ENCODE measurements at regions not wholly inside any gene's neighbourhood (a gene's known extent, or its start where the extent isn't known, plus 50 kb on each side); places are given as distances from the start of the nearest gene placed in this dataset.
"Not testable (repeated sequence)": the region's sequence is repeated elsewhere in the genome, so short reads cannot be mapped to it uniquely, and the experiment has no call there.

GRCh38 chr9:22508354-22508753 is 61.7 kb downstream of the DMRTA1 start:
- H3K27me3 Mint-ChIP-seq (ENCODE audit: low read depth); H3K9me3 Mint-ChIP-seq; H3K4me1 Mint-ChIP-seq (ENCODE audit: low read depth); H3K4me3 Mint-ChIP-seq; DNase-seq (ENCODE audit: low spot score); H3K36me3 Mint-ChIP-seq (ENCODE audit: low read depth); H3K27ac Mint-ChIP-seq: not testable (repeated sequence)

DNA sequence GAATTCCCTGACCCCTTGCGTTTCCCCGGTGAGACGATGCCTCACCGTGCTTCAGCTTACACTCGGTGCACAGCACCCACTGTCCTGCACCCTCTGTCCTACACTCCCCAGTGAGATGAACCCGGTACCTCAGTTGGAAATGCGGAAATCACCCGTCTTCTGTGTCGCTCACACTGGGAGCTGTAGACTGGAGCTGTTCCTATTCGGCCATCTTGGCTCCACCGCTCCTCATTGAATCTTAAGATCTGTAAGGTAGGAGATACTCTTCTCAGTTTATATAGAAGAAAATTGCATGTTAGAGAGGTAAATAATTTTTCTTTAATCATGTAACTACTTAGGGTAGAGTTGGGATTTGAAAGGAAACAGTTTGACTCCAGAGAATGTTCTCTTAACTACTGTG is 62.2 kb downstream of the DMRTA1 start:
- Mint-ChIP-seq H3K27ac (no peak overlapping the region), H3K4me3 (no peak overlapping the region), H3K9me3 (peaks cover 7% of the 10 kb centered on the region), H3K4me1 (ENCODE audit: low read depth) (no peaks in the 10 kb centered on the region), H3K36me3 (ENCODE audit: low read depth) (no peaks in the 10 kb centered on the region), H3K27me3 (ENCODE audit: low read depth) (no peaks in the 10 kb centered on the region)
- no peak for DNase-seq (ENCODE audit: low spot score)

GRCh38 chr9:22512495-22512894 is 65.9 kb downstream of the DMRTA1 start:
- DNase-seq (ENCODE audit: low spot score) = no peak
- Mint-ChIP-seq H3K4me3 (no peak overlapping the region), H3K4me1 (ENCODE audit: low read depth) (no peaks in the 10 kb centered on the region), H3K9me3 (peaks cover 7% of the 10 kb centered on the region), H3K27ac (no peak overlapping the region), H3K36me3 (ENCODE audit: low read depth) (no peaks in the 10 kb centered on the region), H3K27me3 (ENCODE audit: low read depth) (no peaks in the 10 kb centered on the region)

DNA sequence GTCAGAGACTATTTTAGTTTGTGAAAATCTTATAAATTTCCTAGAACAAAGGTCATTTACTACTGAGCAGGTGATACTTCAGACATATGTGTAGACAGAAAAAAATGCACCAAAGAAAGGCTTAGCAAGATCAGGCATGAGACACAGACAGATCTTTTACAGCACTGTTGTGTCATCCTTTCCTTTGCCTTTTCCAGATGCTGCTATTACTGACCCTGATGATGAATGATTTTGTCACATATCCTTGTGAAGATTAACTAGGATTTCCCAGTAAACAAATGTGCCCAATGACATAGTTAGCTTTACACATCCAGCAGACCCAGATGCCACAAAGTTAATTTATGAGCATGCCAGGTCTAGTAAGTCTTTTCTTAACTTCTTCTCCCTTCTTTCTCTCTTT is 68.2 kb downstream of the DMRTA1 start:
- H3K4me3 Mint-ChIP-seq = no peak overlapping the region
- no peak overlapping the region for H3K27ac Mint-ChIP-seq
- H3K36me3 Mint-ChIP-seq (ENCODE audit: low read depth) = no peaks in the 10 kb centered on the region
- DNase-seq (ENCODE audit: low spot score) = no peak
- no peaks in the 10 kb centered on the region for H3K27me3 Mint-ChIP-seq (ENCODE audit: low read depth)
- no peaks in the 10 kb centered on the region for H3K9me3 Mint-ChIP-seq
- H3K4me1 Mint-ChIP-seq (ENCODE audit: low read depth) = no peaks in the 10 kb centered on the region

DNA sequence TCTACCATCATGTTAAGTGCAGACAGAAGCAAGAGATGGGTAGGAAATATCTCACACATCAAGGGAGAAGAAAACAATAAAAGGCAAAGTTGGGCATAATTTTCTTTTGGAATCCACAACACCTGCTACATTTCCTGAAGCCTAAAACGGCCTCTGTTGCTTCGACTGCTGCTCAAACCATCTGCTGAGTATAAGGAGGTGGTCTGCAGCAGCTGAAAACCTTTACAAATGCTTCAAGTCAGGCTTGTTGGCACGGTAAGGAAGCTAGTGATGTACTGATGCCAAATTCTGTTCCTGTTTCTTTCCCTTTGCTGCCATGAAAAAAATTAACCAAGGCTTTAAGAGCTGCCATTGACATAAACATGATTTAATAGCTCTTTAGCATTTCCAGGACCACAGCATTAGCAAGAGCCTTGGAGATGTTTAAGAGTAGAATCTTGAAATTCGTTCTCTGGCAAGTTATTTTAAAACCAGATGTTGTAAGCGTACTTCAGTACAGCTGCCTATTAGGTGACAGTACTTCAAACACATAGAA is 75.6 kb downstream of the DMRTA1 start:
- no peak for DNase-seq (ENCODE audit: low spot score)
- H3K9me3 Mint-ChIP-seq = no peaks in the 10 kb centered on the region
- no peak overlapping the region for H3K4me3 Mint-ChIP-seq
- H3K27ac Mint-ChIP-seq = no peak overlapping the region
- H3K27me3 Mint-ChIP-seq (ENCODE audit: low read depth) = no peaks in the 10 kb centered on the region
- H3K4me1 Mint-ChIP-seq (ENCODE audit: low read depth) = no peaks in the 10 kb centered on the region
- H3K36me3 Mint-ChIP-seq (ENCODE audit: low read depth) = no peaks in the 10 kb centered on the region

- Mint-ChIP-seq H3K9me3 (no peaks in the 10 kb centered on the region), H3K36me3 (ENCODE audit: low read depth) (no peaks in the 10 kb centered on the region), H3K4me3 (no peak overlapping the region), H3K4me1 (ENCODE audit: low read depth) (no peaks in the 10 kb centered on the region), H3K27me3 (ENCODE audit: low read depth) (no peaks in the 10 kb centered on the region), H3K27ac (no peak overlapping the region)
- no peak for DNase-seq (ENCODE audit: low spot score)
These were observed 81.9 kb downstream of the DMRTA1 start for GRCh38 chr9:22528485-22528884.

- H3K27me3 Mint-ChIP-seq (ENCODE audit: low read depth) = no peaks in the 10 kb centered on the region
- no peak overlapping the region for H3K27ac Mint-ChIP-seq
- H3K4me3 Mint-ChIP-seq = no peak overlapping the region
- no peaks in the 10 kb centered on the region for H3K4me1 Mint-ChIP-seq (ENCODE audit: low read depth)
- no peaks in the 10 kb centered on the region for H3K9me3 Mint-ChIP-seq
- no peaks in the 10 kb centered on the region for H3K36me3 Mint-ChIP-seq (ENCODE audit: low read depth)
- no peak for DNase-seq (ENCODE audit: low spot score)
These were observed 83.0 kb downstream of the DMRTA1 start for GRCh38 chr9:22529426-22530199.

DNA sequence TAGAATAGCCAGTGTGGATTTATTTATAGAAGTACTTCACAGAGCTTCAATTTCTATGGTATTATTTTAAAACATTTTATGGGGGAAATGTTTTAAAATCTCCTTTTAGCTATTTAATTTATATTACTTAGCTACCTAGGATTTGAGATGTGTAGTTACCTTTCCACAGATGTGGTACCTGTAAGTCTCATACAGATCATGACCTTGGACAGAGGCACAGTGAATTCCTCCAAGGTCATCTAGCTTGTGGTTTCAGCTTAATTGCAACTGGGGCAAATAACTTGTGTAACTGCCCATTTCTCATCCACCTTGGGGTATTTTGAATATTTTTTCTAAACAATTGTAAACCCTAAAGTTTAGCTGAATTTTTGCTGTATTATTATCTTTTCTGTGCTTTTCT is 89.2 kb downstream of the DMRTA1 start:
- Mint-ChIP-seq H3K9me3 (peaks cover 3% of the 10 kb centered on the region), H3K36me3 (ENCODE audit: low read depth) (no peaks in the 10 kb centered on the region)
- no peak for DNase-seq (ENCODE audit: low spot score)

DNA sequence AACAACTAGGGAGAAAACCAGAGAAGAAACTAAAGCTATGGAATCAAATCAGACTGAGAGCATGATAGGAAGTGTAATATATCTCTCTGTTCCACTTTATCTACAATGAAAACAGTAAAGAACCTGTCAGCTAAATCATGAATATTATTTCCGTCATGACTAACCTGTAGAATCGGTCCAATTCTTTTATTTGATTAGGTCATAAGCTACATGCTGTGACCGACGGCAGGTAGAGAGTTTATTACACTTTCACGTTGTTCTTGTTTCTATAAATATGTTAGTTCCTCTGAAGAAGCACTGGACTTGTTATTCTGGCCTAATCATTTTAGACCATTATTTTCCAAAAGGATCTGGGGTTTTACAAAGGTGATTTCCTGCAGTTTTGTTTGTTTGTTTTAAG is 91.1 kb downstream of the DMRTA1 start:
- DNase-seq (ENCODE audit: low spot score) = no peak
- Mint-ChIP-seq H3K27ac (no peak overlapping the region), H3K4me1 (ENCODE audit: low read depth) (no peaks in the 10 kb centered on the region), H3K9me3 (peaks cover 3% of the 10 kb centered on the region), H3K27me3 (ENCODE audit: low read depth) (no peaks in the 10 kb centered on the region), H3K36me3 (ENCODE audit: low read depth) (no peaks in the 10 kb centered on the region), H3K4me3 (no peak overlapping the region)

More for the DNA sequence above, 89.2 kb downstream of the DMRTA1 start:
- Mint-ChIP-seq H3K27ac (no peak overlapping the region), H3K27me3 (ENCODE audit: low read depth) (no peaks in the 10 kb centered on the region), H3K4me3 (no peak overlapping the region), H3K4me1 (ENCODE audit: low read depth) (no peaks in the 10 kb centered on the region)

GRCh38 chr9:22548625-22549024 is 102.0 kb downstream of the DMRTA1 start:
- no peaks in the 10 kb centered on the region for H3K9me3 Mint-ChIP-seq

GRCh38 chr9:22574740-22575139 is 128.1 kb downstream of the DMRTA1 start:
- Mint-ChIP-seq H3K9me3 (peaks cover 45% of the 10 kb centered on the region), H3K36me3 (ENCODE audit: low read depth) (no peaks in the 10 kb centered on the region), H3K27ac (no peak overlapping the region), H3K4me3 (no peak overlapping the region), H3K4me1 (ENCODE audit: low read depth) (no peaks in the 10 kb centered on the region), H3K27me3 (ENCODE audit: low read depth) (no peaks in the 10 kb centered on the region)
- no peak for DNase-seq (ENCODE audit: low spot score)

More at GRCh38 chr9:22548625-22549024, 102.0 kb downstream of the DMRTA1 start:
- no peak overlapping the region for H3K27ac Mint-ChIP-seq
- H3K4me1 Mint-ChIP-seq (ENCODE audit: low read depth) = no peaks in the 10 kb centered on the region
- DNase-seq (ENCODE audit: low spot score) = no peak
- H3K27me3 Mint-ChIP-seq (ENCODE audit: low read depth) = no peaks in the 10 kb centered on the region
- H3K36me3 Mint-ChIP-seq (ENCODE audit: low read depth) = no peaks in the 10 kb centered on the region
- H3K4me3 Mint-ChIP-seq = no peak overlapping the region

DNA sequence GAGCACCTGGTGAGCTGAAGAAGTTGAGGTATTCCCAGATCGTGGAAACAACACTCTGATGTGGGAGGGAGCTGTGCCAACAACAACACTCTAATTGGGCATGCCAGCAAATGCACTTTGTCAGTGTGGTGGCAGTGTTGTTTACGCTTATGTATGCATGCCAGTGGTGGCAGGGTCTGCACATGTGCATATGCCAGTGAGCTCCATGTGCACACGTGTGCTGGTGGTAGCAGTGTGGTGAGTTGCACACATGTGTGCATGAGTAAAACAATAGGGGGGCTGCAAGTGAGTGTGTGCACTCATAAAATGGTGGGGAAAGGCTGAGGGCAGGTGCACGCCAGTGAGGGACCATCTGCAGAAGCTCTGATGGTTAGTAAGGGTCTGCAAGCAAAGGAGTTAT is 134.2 kb downstream of the DMRTA1 start:
- Mint-ChIP-seq H3K36me3 (ENCODE audit: low read depth) (no peaks in the 10 kb centered on the region), H3K4me3 (no peak overlapping the region)

GRCh38 chr9:22582221-22582620 is 135.6 kb downstream of the DMRTA1 start:
- no peak overlapping the region for H3K27ac Mint-ChIP-seq
- no peak overlapping the region for H3K4me3 Mint-ChIP-seq
- H3K4me1 Mint-ChIP-seq (ENCODE audit: low read depth) = no peaks in the 10 kb centered on the region
- H3K27me3 Mint-ChIP-seq (ENCODE audit: low read depth) = no peaks in the 10 kb centered on the region
- DNase-seq (ENCODE audit: low spot score) = no peak
- peaks cover 35% of the 10 kb centered on the region for H3K9me3 Mint-ChIP-seq
- no peaks in the 10 kb centered on the region for H3K36me3 Mint-ChIP-seq (ENCODE audit: low read depth)

More for the DNA sequence above, 134.2 kb downstream of the DMRTA1 start:
- Mint-ChIP-seq H3K27me3 (ENCODE audit: low read depth) (no peaks in the 10 kb centered on the region), H3K9me3 (peaks cover 32% of the 10 kb centered on the region), H3K4me1 (ENCODE audit: low read depth) (no peaks in the 10 kb centered on the region), H3K27ac (no peak overlapping the region)
- DNase-seq (ENCODE audit: low spot score) = no peak

DNA sequence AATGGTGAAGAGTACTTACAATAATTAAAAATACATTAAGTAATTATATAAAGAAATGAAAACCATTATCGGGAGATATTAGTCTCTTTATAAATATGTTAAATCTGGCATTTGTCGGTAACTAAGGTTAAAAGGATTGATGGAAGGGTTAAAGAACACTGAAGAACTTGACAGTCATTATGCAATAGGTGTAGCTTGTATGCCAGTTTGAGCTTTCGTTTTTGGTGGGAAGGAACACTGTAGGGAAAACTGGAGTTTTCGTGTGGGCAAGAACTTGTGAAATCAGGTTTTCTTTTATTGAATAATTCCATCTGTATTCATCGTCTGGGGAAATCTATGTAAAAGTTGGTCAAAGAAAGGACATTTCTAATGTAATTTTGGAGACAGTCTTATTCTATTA is 142.3 kb downstream of the DMRTA1 start:
- Mint-ChIP-seq H3K27ac (no peak overlapping the region), H3K9me3 (peaks cover 6% of the 10 kb centered on the region), H3K4me1 (ENCODE audit: low read depth) (no peaks in the 10 kb centered on the region), H3K36me3 (ENCODE audit: low read depth) (no peaks in the 10 kb centered on the region), H3K27me3 (ENCODE audit: low read depth) (no peaks in the 10 kb centered on the region), H3K4me3 (no peak overlapping the region)
- no peak for DNase-seq (ENCODE audit: low spot score)
